Ascending aorta (tissue), 2 donors: ENCODE measurements at regions not wholly inside any gene's neighbourhood (a gene's known extent, or its start where the extent isn't known, plus 50 kb on each side); places are given as distances from the start of the nearest gene placed in this dataset.

Experiments used
- DNase-seq, 2 donors: peaks; one replicate each; pipeline ENCODE4 v3.0.0-alpha.2; 2019; ENCODE audit warnings: low spot score in 2 of 2
- H3K27ac ChIP-seq, 2 donors: fragments of 200-600 bp; sonication (generic); one replicate each; pipeline ENCODE4 v1.5.1; 2016 to 2017; ENCODE audit warnings: mild to moderate bottlenecking in 1 of 2
- H3K27me3 ChIP-seq: fragments of 200-600 bp; sonication (generic); one replicate; pipeline ENCODE4 v1.5.1; 2017
- H3K36me3 ChIP-seq, 2 donors: fragments of 200-600 bp; sonication (generic); one replicate each; pipeline ENCODE4 v1.5.1; 2016
- H3K4me1 ChIP-seq, 2 donors: fragments of 200-600 bp; sonication (generic); one replicate each; pipeline ENCODE4 v1.5.1; 2016 to 2017; ENCODE audit warnings: mild to moderate bottlenecking in 1 of 2
- H3K4me3 ChIP-seq, 2 donors: fragments of 200-600 bp; sonication (generic); one replicate each; pipeline ENCODE4 v1.5.1; 2016 to 2017; ENCODE audit warnings: mild to moderate bottlenecking in 1 of 2
- H3K9me3 ChIP-seq, 2 donors: fragments of 200-600 bp; sonication (generic); one replicate each; pipeline ENCODE4 v1.5.1; 2016
- CTCF ChIP-seq, 3 experiments: fragments of 200-600 bp in 2 of 3; fragments of 450-650 bp in 1 of 3; sonication (generic) in 2 of 3; IDR thresholded peaks; one replicate each; pipeline ENCODE4 v1.5.1; 2016 to 2019; ENCODE audit warnings: antibody characterized with exemption in 3 of 3, mild to moderate bottlenecking in 1 of 3, moderate library complexity in 1 of 3
- intact Hi-C: fragments of 100-400 bp; cut with DNase I; formaldehyde crosslinking; loops from one replicate; pipeline ENCODE4 v1.15.1; 2023

- H3K4me1 ChIP-seq: no peaks in the 10 kb centered on the region
- H3K4me3 ChIP-seq: no peak overlapping the region
- no peaks in the 10 kb centered on the region for H3K27me3 ChIP-seq
- H3K9me3 ChIP-seq: no peaks in the 10 kb centered on the region
- no peak overlapping the region for H3K27ac ChIP-seq
- DNase-seq: no peak
- H3K36me3 ChIP-seq: no peaks in the 10 kb centered on the region
- intact Hi-C loops: no loop called here
- TF ChIP-seq CTCF (IDR thresholded peaks at IDR 0.05): no peak
These were observed 328.4 kb downstream of the MAF start for GRCh38 chr16:79272141-79272577.

- Histone ChIP-seq H3K4me3 (no peak overlapping the region), H3K4me1 (no peaks in the 10 kb centered on the region), H3K9me3 (no peaks in the 10 kb centered on the region), H3K27me3 (no peaks in the 10 kb centered on the region), H3K27ac (no peak overlapping the region), H3K36me3 (no peaks in the 10 kb centered on the region)
- no peak for TF ChIP-seq CTCF (IDR thresholded peaks at IDR 0.05)
- intact Hi-C loops: no loop called here
- DNase-seq: no peak
These were observed 329.0 kb downstream of the MAF start for GRCh38 chr16:79271583-79271982.

GRCh38 chr16:79270011-79270410 lies 330.5 kb downstream of the MAF start:
- Histone ChIP-seq H3K36me3 (no peaks in the 10 kb centered on the region), H3K27ac (no peak overlapping the region), H3K4me1 (no peaks in the 10 kb centered on the region), H3K27me3 (no peaks in the 10 kb centered on the region), H3K9me3 (no peaks in the 10 kb centered on the region), H3K4me3 (no peak overlapping the region)
- intact Hi-C loops: no loop called here
- DNase-seq: no peak
- no peak for TF ChIP-seq CTCF (IDR thresholded peaks at IDR 0.05)

- intact Hi-C loops: no loop called here
- DNase-seq: no peak
- Histone ChIP-seq H3K9me3 (no peaks in the 10 kb centered on the region), H3K27ac (no peak overlapping the region), H3K4me3 (no peak overlapping the region), H3K27me3 (no peaks in the 10 kb centered on the region), H3K36me3 (no peaks in the 10 kb centered on the region), H3K4me1 (no peaks in the 10 kb centered on the region)
- no peak for TF ChIP-seq CTCF (IDR thresholded peaks at IDR 0.05)
These were observed 331.2 kb downstream of the MAF start for GRCh38 chr16:79269211-79269863.

GRCh38 chr16:79267781-79268180 lies 332.8 kb downstream of the MAF start:
- intact Hi-C loops: no loop called here
- Histone ChIP-seq H3K27me3 (no peaks in the 10 kb centered on the region), H3K36me3 (no peaks in the 10 kb centered on the region), H3K4me3 (no peak overlapping the region), H3K9me3 (no peaks in the 10 kb centered on the region), H3K27ac (no peak overlapping the region), H3K4me1 (no peaks in the 10 kb centered on the region)
- DNase-seq: no peak
- no peak for TF ChIP-seq CTCF (IDR thresholded peaks at IDR 0.05)

GRCh38 chr16:79267146-79267545 lies 333.4 kb downstream of the MAF start:
- intact Hi-C loops: no loop called here
- Histone ChIP-seq H3K27me3 (no peaks in the 10 kb centered on the region), H3K4me3 (no peak overlapping the region), H3K4me1 (no peaks in the 10 kb centered on the region), H3K27ac (no peak overlapping the region), H3K36me3 (no peaks in the 10 kb centered on the region), H3K9me3 (no peaks in the 10 kb centered on the region)
- no peak for DNase-seq
- no peak for TF ChIP-seq CTCF (IDR thresholded peaks at IDR 0.05)
